HG03521 (cell line): ENCODE measurements at regions not wholly inside any gene's neighbourhood (a gene's known extent, or its start where the extent isn't known, plus 50 kb on each side); places are given as distances from the start of the nearest gene placed in this dataset.
"Not testable (repeated sequence)": the region's sequence is repeated elsewhere in the genome, so short reads cannot be mapped to it uniquely, and the experiment has no call there.

Experiments used
- ATAC-seq: cut with Tn5 transposase; IDR thresholded peaks from one replicate; pipeline ENCODE4 v1.9.1; 2021; ENCODE audit warnings: mild to moderate bottlenecking, moderate library complexity; ENCODE audit not compliant: unreplicated experiment

DNA sequence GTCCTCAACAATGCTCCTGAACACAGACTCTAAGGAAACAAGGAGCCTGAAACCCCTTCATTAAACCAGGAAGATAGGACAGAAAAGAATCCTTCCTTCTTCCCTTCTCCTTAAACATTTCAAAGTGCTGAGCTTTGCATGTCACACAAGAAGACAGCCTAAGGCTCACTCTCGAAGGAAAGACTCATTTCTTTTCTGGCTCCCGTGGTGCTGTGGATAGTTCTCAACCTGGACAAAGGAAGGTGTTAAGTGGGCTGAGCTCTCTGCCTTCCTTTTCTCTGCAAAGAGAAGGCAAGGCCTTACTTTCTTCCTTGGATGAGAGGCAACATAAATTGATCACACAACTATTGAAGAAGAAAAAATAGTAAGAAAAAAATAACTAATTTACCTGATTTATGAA, 452.4 kb upstream of the DDI1 start:
- ATAC-seq: no peak

DNA sequence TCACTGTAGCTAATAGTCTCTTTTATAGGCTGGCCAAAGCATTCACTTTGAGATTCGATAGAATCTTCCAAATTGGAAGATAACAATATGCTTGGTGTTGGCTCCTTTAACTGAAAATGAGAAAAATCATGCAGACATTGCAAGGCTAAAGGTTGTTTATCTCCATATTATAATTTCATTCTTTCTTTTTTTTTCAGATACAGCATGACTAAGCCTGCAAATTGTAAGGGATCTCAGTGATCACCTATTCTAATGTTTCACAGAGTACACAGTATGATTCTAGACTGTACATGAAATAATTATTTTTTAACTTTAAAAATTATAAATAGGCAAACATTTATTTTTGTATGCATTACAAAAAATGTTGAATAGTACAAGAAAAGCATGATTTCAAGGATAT, 451.7 kb upstream of the DDI1 start:
- no peak for ATAC-seq

DNA sequence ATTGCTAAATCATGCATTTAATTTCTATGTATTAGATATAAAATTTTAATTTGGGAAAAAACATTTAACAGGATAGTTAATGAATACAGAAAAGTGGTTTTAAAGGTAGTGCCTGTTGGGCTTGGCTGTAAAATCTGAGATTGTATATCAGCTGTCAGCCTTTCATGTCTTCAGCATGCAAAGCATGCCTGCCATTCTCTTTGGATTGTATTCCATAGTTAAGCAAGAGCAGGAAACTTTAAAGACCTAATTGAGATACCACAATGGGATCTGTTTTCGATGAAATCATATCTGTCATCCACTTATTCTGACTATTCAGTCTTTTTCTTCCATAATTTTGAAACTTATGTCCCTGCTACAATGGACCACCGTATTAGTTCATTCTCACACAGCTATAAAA, 451.0 kb upstream of the DDI1 start:
- no peak for ATAC-seq

- no peak for ATAC-seq
Observed at GRCh38 chr11:103585911-103586310, 450.5 kb upstream of the DDI1 start.

GRCh38 chr11:103586756-103587155, 449.7 kb upstream of the DDI1 start:
- no peak for ATAC-seq

DNA sequence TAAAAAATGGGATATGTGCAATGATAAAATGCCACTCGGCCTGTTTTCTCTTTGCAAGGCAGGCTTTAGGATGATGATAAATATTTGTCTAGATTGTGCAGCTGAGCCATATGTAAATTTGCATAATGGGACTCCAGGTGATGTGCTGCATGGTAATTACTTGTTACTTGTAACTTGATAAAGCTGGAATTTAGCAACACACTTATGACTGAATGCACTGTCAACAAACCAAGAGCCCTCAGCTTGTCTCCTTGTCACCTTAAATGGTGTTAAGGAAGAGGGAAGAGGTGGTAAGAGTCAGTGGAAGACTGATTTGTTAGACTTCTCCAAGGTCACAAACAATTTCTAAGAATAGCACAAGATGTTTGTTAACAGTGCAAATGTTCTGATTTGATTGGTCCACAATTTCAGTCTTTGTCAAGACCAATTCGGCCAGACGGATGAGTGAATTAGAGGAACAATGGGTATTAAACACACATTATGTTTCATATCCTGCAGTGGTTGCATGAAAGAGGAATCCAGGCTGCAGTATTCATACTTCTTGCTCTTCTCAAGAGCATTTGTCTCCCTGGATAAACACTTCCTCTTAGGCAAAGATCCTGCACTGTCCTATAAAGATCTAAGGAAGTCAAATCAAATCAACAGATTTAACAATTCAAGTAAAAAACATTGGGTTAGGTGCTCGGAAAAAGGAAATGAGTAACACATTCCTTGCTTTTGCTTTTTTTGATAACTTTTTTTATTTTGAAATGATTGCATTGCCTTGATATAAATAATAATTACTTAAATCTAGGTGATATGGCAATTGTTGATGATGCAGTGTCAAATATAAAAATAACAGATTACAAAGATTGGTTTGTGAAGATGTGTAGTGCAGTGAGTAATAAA, 448.3 kb upstream of the DDI1 start:
- no peak for ATAC-seq

DNA sequence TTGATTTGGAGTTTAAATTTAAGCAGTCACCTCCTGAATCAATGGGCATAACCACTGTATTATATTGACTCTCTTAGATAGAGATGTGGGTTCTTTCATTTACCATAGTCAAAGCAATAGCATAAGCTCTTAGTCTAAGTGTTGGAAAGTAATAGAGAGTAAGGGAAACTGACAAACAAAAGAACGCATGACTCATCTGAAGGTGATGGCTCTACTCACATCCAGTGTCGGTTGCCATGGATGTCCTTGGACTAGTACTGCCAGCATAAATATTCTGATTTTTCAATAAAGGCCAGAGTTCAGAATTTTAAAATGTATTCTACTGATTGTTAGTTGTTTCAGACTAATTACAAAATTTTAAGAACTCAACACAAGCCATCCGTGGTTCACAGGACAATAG, 444.9 kb upstream of the DDI1 start:
- no peak for ATAC-seq

DNA sequence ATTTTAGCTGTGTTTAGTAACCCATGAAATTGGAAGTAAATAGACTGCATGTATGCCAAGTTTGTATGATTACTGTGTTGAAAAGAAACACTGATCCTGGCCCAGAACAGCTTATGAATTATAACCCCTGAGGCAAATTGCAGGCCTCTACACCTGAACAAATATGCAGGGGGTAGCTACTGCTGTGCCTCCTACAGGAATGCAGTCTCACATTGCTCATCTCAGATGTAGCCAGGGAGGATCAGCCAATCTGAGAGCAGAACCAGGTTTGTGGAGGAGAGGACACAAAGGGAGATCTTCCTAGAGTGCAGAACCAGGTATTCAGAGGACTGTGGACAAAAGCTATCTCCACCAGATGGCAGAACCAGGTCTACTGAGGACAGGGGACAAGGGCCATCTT, 442.2 kb upstream of the DDI1 start:
- ATAC-seq: no peak

DNA sequence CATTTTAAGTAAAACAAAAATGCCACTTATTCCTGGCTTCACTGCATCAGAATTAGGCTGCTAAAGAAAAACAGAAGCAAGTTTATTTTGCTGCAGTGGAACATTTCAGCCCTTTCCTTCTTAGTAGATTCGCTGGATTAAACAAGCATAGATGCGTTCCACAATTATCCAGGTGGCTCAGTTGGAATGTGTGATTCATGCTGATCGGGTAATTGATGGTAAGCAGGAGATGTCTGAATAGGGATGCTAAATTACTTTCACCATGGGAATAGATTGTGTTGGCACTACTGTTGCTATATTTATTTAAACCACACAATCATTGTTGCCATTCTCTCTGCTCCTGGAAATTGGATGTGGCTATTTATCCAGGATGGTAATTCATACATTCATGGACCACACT, 440.1 kb upstream of the DDI1 start:
- no peak for ATAC-seq

DNA sequence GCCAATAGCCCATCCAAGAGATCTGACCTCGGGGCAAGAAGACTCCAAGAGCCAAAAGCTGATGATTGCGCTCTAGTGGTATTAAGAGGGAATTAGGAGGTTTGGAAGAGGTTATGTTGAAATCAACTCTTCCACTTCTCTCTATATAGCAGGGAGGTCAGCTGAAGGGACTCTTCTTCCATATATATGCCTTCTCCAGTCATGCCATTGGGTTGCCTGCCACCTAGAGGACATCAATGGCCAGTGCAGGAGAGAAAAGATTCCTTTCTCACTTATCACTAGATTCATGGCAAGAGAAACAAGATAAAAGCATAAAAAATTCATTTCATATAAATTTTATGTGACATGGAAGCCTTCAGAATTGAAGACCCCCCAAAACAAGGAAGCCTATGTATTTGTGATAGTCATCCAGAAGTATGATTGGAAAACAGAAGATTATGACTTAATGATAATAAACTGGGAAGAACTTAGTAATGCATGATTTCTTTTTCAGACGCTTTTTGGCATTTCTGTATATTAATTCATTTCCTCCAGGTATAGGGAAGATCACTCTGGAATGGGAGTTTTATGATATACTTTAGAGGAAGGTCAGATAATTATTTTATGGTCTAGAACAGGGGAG, 435.1 kb upstream of the DDI1 start:
- peak; percentile 90 for ATAC-seq

DNA sequence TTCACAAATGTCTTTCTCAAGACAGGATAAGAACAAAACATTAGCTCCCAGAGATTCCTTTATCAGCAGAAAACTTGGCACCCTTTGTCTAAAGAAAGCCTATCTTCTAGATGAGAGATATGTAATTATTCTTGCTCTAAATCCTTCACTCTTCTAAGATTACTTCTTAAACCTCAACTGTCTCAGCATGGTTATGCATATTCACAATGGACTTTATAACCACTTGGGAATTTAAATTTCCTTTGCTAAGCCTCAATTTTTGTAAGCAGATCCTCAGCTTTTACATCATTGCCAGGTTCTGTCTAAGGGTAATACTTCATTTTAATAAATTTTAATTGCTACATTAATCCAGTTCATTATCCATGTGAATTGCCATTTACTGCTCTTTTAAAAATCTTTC, 433.6 kb upstream of the DDI1 start:
- no peak for ATAC-seq

GRCh38 chr11:103604310-103604709, 432.1 kb upstream of the DDI1 start:
- ATAC-seq: no peak

- no peak for ATAC-seq
Observed at GRCh38 chr11:103608566-103608965, 427.9 kb upstream of the DDI1 start.

- no peak for ATAC-seq
Observed at GRCh38 chr11:103609117-103610066, 427.0 kb upstream of the DDI1 start.

GRCh38 chr11:103610435-103610834, 426.0 kb upstream of the DDI1 start:
- no peak for ATAC-seq

- not testable (repeated sequence) for ATAC-seq
Observed at GRCh38 chr11:103611526-103612260, 424.7 kb upstream of the DDI1 start.

DNA sequence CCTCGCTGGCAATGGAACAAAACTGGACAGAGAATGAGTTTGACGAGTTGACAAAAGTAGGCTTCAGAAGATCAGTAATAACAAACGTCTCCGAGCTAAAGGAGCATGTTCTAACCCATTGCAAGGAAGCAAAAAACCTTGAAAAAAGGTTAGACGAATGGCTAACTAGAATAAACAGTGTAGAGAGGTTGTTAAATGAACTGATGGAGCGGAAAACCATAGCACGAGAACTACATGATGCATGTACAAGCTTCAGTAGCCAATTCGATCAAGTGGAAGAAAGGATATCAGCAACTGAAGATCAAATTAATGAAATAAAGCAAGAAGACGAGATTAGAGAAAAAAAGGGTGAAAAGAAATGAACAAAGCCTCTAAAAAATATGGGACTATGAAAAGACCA, 424.0 kb upstream of the DDI1 start:
- ATAC-seq: not testable (repeated sequence)

- ATAC-seq: not testable (repeated sequence)
Observed at GRCh38 chr11:103616586-103616985, 419.9 kb upstream of the DDI1 start.

- no peak for ATAC-seq
Observed at GRCh38 chr11:103618528-103618927, 417.9 kb upstream of the DDI1 start.

DNA sequence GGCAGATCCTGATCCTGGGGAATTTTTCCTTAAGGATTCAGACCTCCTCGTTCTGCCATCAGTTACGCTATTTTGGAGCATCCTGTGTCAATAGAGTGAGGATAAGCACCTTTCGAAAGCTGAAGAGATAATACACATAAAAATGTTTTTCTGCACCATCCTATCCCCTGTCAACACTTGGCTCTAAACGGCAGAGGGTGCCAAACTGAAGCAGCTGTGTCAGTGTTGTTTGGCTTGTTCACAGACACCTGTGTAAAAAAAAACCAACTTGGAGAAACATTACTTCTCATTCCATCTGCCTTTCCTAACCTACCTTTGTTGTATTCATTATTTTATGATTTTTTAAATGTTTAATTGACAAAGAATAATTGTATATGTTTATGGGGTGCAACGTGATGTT, 417.0 kb upstream of the DDI1 start:
- ATAC-seq: no peak

- no peak for ATAC-seq
Observed at GRCh38 chr11:103619938-103620337, 416.5 kb upstream of the DDI1 start.
